Neural progenitor cell (in vitro differentiated cells): ENCODE measurements at regions not wholly inside any gene's neighbourhood (a gene's known extent, or its start where the extent isn't known, plus 50 kb on each side); places are given as distances from the start of the nearest gene placed in this dataset.

Experiments used
- DNase-seq: peaks from one replicate; pipeline ENCODE4 v3.0.0-alpha.2; 2016; ENCODE audit warnings: low spot score
- H2AFZ ChIP-seq: fragments of 200-600 bp; sonication (generic); replicated peaks from 2 replicates; pipeline ENCODE4 v1.6.1; 2016; ENCODE audit warnings: antibody characterized with exemption
- H3F3A ChIP-seq: fragments of 200-600 bp; sonication (generic); 2 replicates; pipeline ENCODE4 v1.6.1; 2016; ENCODE audit warnings: antibody characterized with exemption, low read depth
- H3K27ac ChIP-seq: fragments of 200-600 bp; sonication (generic); 2 replicates; pipeline ENCODE4 v1.5.1; 2016; ENCODE audit warnings: mild to moderate bottlenecking
- H3K27me3 ChIP-seq: fragments of 200-600 bp; sonication (generic); 2 replicates; pipeline ENCODE4 v1.6.1; 2016; ENCODE audit warnings: mild to moderate bottlenecking, moderate library complexity
- H3K36me3 ChIP-seq: fragments of 200-600 bp; sonication (generic); 2 replicates; pipeline ENCODE4 v1.5.1; 2016
- H3K4me1 ChIP-seq: fragments of 200-600 bp; sonication (generic); 2 replicates; pipeline ENCODE4 v1.6.1; 2016; ENCODE audit warnings: mixed run types
- H3K4me2 ChIP-seq: fragments of 200-600 bp; sonication (generic); 2 replicates; pipeline ENCODE4 v1.6.1; 2016
- H3K4me3 ChIP-seq: fragments of 200-600 bp; sonication (generic); 2 replicates; pipeline ENCODE4 v1.5.1; 2016
- H3K79me2 ChIP-seq: fragments of 200-600 bp; sonication (generic); 2 replicates; pipeline ENCODE4 v1.6.1; 2016; ENCODE audit warnings: low read depth
- H3K9ac ChIP-seq: fragments of 200-600 bp; sonication (generic); 2 replicates; pipeline ENCODE4 v1.6.1; 2016
- H3K9me3 ChIP-seq: fragments of 200-600 bp; sonication (generic); 2 replicates; pipeline ENCODE4 v1.5.1; 2016; ENCODE audit warnings: low read depth
- H4K20me1 ChIP-seq: fragments of 200-600 bp; sonication (generic); 2 replicates; pipeline ENCODE4 v1.6.1; 2016; ENCODE audit warnings: low read depth
- H3K27ac Mint-ChIP-seq: 3 replicates; pipeline ENCODE4 v1.8.0; 2021; ENCODE audit warnings: mixed read lengths
- H3K27me3 Mint-ChIP-seq: 2 replicates; pipeline ENCODE4 v1.8.0; 2022; ENCODE audit warnings: low read depth, mild to moderate bottlenecking, inconsistent platforms, moderate library complexity, mixed read lengths; ENCODE audit not compliant: insufficient read depth
- H3K36me3 Mint-ChIP-seq: 3 replicates; pipeline ENCODE4 v1.8.0; 2021; ENCODE audit warnings: mixed read lengths
- H3K4me1 Mint-ChIP-seq: 3 replicates; pipeline ENCODE4 v1.8.0; 2021; ENCODE audit warnings: mixed read lengths
- H3K4me3 Mint-ChIP-seq: 3 replicates; pipeline ENCODE4 v1.8.0; 2021; ENCODE audit warnings: mild to moderate bottlenecking, moderate library complexity, mixed read lengths
- H3K9me3 Mint-ChIP-seq: 3 replicates; pipeline ENCODE4 v1.8.0; 2020; ENCODE audit warnings: mixed read lengths
- EZH2 ChIP-seq: fragments of 200-600 bp; sonication (generic); IDR thresholded peaks from 2 replicates; pipeline ENCODE4 v1.6.1; 2017; ENCODE audit warnings: antibody characterized with exemption, mild to moderate bottlenecking, moderate library complexity
- EZH2phosphoT487 ChIP-seq: fragments of 200-600 bp; sonication (generic); IDR thresholded peaks from 2 replicates; pipeline ENCODE4 v1.6.1; 2017; ENCODE audit warnings: antibody characterized with exemption
- TF ChIP-seq, protein P1 (sequence below): fragments of 200-600 bp; sonication (generic); IDR thresholded peaks from 2 replicates; pipeline ENCODE4 v1.5.1; 2017; ENCODE audit warnings: antibody characterized with exemption, mild to moderate bottlenecking

DNA sequence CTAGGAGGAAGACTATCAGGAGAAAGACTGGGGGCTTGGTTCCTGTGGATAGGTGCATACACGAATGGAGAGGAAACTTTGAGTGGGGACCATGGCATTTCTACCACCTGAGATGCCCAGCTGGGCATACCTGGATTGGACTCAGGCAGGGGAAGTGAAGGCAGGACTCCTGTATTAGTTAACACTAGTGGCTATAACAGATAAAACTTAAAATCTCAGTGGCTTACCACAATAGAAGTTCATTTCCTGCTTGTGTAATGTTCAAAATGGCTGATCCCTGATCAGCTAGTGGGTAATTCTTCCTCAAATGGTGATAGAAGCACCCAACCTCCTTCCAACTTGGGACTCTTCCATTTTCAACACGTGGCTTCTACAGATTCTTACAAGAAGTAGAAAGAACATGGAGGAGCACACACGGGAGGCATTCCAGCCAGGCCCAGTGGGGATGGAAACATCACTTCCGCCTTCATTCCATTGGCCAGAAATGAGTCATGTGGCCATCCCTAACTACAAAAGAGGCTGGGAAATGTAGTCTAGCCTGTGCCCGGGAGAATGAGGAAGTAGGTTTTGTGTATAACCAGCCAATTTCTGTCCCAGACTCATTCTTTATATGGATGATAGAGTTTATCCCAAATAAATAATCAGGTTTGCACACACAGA lies 112.1 kb downstream of the UTP18 start:
- H3K9ac ChIP-seq = no peak overlapping the region
- peak overlapping the region; percentile 17 for H3K4me2 ChIP-seq
- peak overlapping the region; percentile 72 for H3K27ac Mint-ChIP-seq
- no peak overlapping the region for H3K27ac ChIP-seq
- no peak for TF ChIP-seq EZH2
- TF ChIP-seq EZH2phosphoT487 = no peak
- H3K36me3 ChIP-seq = no peaks in the 10 kb centered on the region
- no peaks in the 10 kb centered on the region for H3K79me2 ChIP-seq
- no peaks in the 10 kb centered on the region for H3K9me3 ChIP-seq
- H3K36me3 Mint-ChIP-seq = no peaks in the 10 kb centered on the region
- H3K4me3 Mint-ChIP-seq = peak overlapping the region; percentile 52
- no peaks in the 10 kb centered on the region for H3K27me3 Mint-ChIP-seq
- H3K4me1 ChIP-seq = peaks cover 4% of the 10 kb centered on the region
- peak; percentile 19 for DNase-seq
- peaks cover 2% of the 10 kb centered on the region for H3K9me3 Mint-ChIP-seq
- H3K4me3 ChIP-seq = no peak overlapping the region
- H3K4me1 Mint-ChIP-seq = peaks cover 24% of the 10 kb centered on the region
- no peaks in the 10 kb centered on the region for H4K20me1 ChIP-seq
- H3F3A ChIP-seq = peaks cover 5% of the 10 kb centered on the region
- H2AFZ ChIP-seq = peak overlapping the region; percentile 61
- no peaks in the 10 kb centered on the region for H3K27me3 ChIP-seq

DNA sequence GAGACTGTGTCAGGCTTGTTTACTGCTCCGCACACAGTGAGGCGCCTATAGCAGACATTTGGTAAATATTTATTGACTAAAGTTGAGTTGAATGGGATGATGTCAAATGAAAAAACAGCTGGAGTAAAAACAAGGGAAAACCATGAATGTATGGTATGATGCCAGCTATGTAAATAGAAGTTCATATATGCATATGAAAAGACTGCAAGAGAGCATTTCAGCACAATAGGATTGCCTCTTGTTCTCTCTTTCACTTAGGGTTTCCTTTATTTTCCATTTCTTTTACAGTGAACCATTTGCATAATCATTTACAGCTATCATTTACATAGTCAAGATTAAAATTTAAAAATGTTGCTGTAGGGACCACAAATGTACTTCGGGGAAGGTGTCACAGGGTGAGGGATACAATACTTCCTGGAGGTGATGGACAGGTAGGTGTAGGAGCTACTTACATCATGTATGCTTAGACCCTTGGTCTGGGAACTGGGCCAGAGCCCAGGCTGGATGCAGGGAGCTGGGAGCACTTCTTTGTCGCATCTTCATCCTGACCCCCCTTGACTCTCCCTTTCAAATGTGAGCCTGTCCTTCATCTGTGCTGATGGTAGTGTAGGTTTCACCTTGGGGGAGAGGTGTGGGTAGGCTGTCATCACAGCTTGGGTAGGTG lies 113.3 kb downstream of the UTP18 start:
- H3K79me2 ChIP-seq = no peaks in the 10 kb centered on the region
- Mint-ChIP-seq H3K27me3 (no peaks in the 10 kb centered on the region), H3K27ac (no peak overlapping the region), H3K4me3 (no peak overlapping the region), H3K9me3 (peaks cover 2% of the 10 kb centered on the region), H3K36me3 (no peaks in the 10 kb centered on the region), H3K4me1 (peaks cover 25% of the 10 kb centered on the region)
- H4K20me1 ChIP-seq = no peaks in the 10 kb centered on the region
- no peak overlapping the region for H3K4me2 ChIP-seq
- no peak overlapping the region for H2AFZ ChIP-seq
- H3K27me3 ChIP-seq = no peaks in the 10 kb centered on the region
- no peak overlapping the region for H3K27ac ChIP-seq
- no peak overlapping the region for H3K4me3 ChIP-seq
- peaks cover 4% of the 10 kb centered on the region for H3K4me1 ChIP-seq
- TF ChIP-seq EZH2phosphoT487 (no peak), EZH2 (no peak)
- TF ChIP-seq, protein P1, sequence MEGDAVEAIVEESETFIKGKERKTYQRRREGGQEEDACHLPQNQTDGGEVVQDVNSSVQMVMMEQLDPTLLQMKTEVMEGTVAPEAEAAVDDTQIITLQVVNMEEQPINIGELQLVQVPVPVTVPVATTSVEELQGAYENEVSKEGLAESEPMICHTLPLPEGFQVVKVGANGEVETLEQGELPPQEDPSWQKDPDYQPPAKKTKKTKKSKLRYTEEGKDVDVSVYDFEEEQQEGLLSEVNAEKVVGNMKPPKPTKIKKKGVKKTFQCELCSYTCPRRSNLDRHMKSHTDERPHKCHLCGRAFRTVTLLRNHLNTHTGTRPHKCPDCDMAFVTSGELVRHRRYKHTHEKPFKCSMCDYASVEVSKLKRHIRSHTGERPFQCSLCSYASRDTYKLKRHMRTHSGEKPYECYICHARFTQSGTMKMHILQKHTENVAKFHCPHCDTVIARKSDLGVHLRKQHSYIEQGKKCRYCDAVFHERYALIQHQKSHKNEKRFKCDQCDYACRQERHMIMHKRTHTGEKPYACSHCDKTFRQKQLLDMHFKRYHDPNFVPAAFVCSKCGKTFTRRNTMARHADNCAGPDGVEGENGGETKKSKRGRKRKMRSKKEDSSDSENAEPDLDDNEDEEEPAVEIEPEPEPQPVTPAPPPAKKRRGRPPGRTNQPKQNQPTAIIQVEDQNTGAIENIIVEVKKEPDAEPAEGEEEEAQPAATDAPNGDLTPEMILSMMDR = no peak
- peaks cover 5% of the 10 kb centered on the region for H3F3A ChIP-seq
- no peak overlapping the region for H3K9ac ChIP-seq
- H3K36me3 ChIP-seq = no peaks in the 10 kb centered on the region
- DNase-seq = no peak
- H3K9me3 ChIP-seq = no peaks in the 10 kb centered on the region

DNA sequence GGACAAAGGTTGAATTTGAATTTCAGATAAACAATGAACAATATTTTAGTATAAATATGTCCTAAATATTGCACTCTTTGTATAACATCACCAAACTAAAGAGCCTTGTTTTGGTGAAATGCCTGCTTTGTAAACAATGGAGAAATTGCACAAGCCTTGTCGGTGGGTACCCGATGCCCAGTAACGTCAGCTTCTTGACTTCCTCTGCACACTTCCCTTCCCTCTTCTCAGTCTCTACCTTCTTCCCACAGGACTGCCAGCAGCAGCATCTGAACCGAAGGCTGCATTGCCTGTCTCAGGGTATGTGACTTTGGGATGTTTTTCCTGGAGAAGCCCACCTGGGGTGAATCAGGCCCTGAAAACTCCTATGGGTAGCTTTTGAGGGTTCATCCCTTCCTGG lies 113.9 kb downstream of the UTP18 start:
- Histone ChIP-seq H3K79me2 (no peaks in the 10 kb centered on the region), H3K36me3 (no peaks in the 10 kb centered on the region), H3K4me3 (no peak overlapping the region), H3K9ac (no peak overlapping the region), H3K4me2 (no peak overlapping the region), H3K27ac (no peak overlapping the region), H3F3A (peaks cover 5% of the 10 kb centered on the region), H3K9me3 (no peaks in the 10 kb centered on the region), H4K20me1 (no peaks in the 10 kb centered on the region), H3K4me1 (peaks cover 4% of the 10 kb centered on the region), H2AFZ (no peak overlapping the region), H3K27me3 (no peaks in the 10 kb centered on the region)
- Mint-ChIP-seq H3K27me3 (no peaks in the 10 kb centered on the region), H3K4me3 (no peak overlapping the region), H3K9me3 (peaks cover 2% of the 10 kb centered on the region), H3K4me1 (peaks cover 25% of the 10 kb centered on the region), H3K36me3 (no peaks in the 10 kb centered on the region), H3K27ac (no peak overlapping the region)
- no peak for DNase-seq
- TF ChIP-seq EZH2 = no peak
- TF ChIP-seq, protein P1 = no peak
- TF ChIP-seq EZH2phosphoT487 = no peak

DNA sequence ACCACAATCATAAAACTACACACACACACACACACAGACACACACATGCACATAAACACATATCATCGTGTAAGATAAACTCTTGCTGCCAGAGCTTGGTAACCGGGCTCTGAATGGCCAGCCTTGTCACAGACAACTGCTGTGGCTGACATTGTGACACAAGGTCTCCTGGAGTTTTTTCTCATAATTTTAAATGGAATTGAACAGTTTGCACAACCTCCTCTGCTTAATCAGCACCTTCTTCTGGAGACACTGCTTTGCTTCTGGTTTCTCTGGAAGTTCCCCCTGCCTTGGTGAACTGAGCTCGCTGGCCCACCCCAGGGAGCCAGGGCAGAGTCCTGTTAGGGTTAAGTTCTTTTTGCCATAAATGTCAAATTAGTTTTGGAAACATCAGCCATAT lies 115.4 kb downstream of the UTP18 start:
- Histone ChIP-seq H4K20me1 (no peaks in the 10 kb centered on the region), H3K27ac (no peak overlapping the region), H3K27me3 (no peaks in the 10 kb centered on the region), H3K79me2 (no peaks in the 10 kb centered on the region), H3K4me1 (peaks cover 4% of the 10 kb centered on the region), H2AFZ (no peak overlapping the region), H3K4me3 (no peak overlapping the region), H3F3A (peaks cover 5% of the 10 kb centered on the region), H3K4me2 (no peak overlapping the region), H3K36me3 (no peaks in the 10 kb centered on the region), H3K9ac (no peak overlapping the region), H3K9me3 (no peaks in the 10 kb centered on the region)
- H3K27me3 Mint-ChIP-seq = no peaks in the 10 kb centered on the region
- H3K4me3 Mint-ChIP-seq = no peak overlapping the region
- H3K9me3 Mint-ChIP-seq = peaks cover 2% of the 10 kb centered on the region
- H3K36me3 Mint-ChIP-seq = no peaks in the 10 kb centered on the region
- no peak for TF ChIP-seq EZH2phosphoT487
- TF ChIP-seq, protein P1 = no peak
- TF ChIP-seq EZH2 = no peak
- DNase-seq = no peak
- no peak overlapping the region for H3K27ac Mint-ChIP-seq
- H3K4me1 Mint-ChIP-seq = peaks cover 25% of the 10 kb centered on the region
